ENCODE measurements at regions not wholly inside any gene's neighbourhood (a gene's known extent, or its start where the extent isn't known, plus 50 kb on each side); places are given as distances from the start of the nearest gene placed in this dataset.

DNA sequence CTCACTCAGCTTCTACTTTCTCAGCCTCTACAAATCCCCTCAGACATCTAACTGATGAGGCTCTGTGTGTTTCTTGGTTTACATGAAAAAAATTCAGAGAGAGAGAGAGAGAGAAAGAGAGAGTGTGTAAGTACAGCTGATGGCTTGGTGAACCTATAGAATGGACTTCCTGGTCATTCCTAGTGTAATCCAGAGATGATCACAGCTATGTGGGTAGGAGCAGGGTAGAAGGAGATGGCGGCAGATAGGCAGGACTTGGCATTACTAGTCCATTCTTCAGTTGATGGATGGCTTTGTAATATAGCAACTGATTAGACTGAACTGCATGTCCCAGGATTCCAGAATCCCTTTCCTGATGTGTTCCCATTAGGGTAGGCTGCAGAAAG lies 429.3 kb upstream of the CLINT1 start:
- TF ChIP-seq, protein P1, sequence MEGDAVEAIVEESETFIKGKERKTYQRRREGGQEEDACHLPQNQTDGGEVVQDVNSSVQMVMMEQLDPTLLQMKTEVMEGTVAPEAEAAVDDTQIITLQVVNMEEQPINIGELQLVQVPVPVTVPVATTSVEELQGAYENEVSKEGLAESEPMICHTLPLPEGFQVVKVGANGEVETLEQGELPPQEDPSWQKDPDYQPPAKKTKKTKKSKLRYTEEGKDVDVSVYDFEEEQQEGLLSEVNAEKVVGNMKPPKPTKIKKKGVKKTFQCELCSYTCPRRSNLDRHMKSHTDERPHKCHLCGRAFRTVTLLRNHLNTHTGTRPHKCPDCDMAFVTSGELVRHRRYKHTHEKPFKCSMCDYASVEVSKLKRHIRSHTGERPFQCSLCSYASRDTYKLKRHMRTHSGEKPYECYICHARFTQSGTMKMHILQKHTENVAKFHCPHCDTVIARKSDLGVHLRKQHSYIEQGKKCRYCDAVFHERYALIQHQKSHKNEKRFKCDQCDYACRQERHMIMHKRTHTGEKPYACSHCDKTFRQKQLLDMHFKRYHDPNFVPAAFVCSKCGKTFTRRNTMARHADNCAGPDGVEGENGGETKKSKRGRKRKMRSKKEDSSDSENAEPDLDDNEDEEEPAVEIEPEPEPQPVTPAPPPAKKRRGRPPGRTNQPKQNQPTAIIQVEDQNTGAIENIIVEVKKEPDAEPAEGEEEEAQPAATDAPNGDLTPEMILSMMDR (IDR thresholded peaks at IDR 0.05), result no peak
- TF ChIP-seq POLR2A (IDR thresholded peaks at IDR 0.05) (no peak), POLR2AphosphoS5 (IDR thresholded peaks at IDR 0.05) (no peak)
